SK-N-SH (cell line): ENCODE measurements at regions not wholly inside any gene's neighbourhood (a gene's known extent, or its start where the extent isn't known, plus 50 kb on each side); places are given as distances from the start of the nearest gene placed in this dataset.

Source experiments
- MAX ChIP-seq: IDR thresholded peaks from 2 replicates; pipeline ENCODE4 v1.4.0; 2012; ENCODE audit warnings: low read depth
- RCOR1 ChIP-seq: fragments of 150-350 bp; IDR thresholded peaks from 2 replicates; pipeline ENCODE4 v1.6.1; 2017; ENCODE audit warnings: antibody characterized with exemption, low read length
- TCF12 ChIP-seq: IDR thresholded peaks from 2 replicates; pipeline ENCODE4 v1.4.0; 2012
- TEAD4 ChIP-seq: IDR thresholded peaks from 2 replicates; pipeline ENCODE4 v1.4.0; 2012; ENCODE audit warnings: mild to moderate bottlenecking, borderline replicate concordance; ENCODE audit not compliant: insufficient read depth
- YY1 ChIP-seq: IDR thresholded peaks from 2 replicates; pipeline ENCODE4 v1.4.0; 2012; ENCODE audit warnings: low read depth, mild to moderate bottlenecking
- TF ChIP-seq, protein P1 (sequence below): fragments of 200-600 bp; sonication (generic); IDR thresholded peaks from 2 replicates; pipeline ENCODE4 v1.6.1; 2017; ENCODE audit warnings: antibody characterized with exemption, mild to moderate bottlenecking, moderate library complexity
- TF ChIP-seq, protein P2 (sequence below): IDR thresholded peaks from 2 replicates; pipeline ENCODE4 v1.6.1; 2012; ENCODE audit warnings: mild to moderate bottlenecking, low read depth, low read length, moderate library complexity

- TF ChIP-seq, protein P1, sequence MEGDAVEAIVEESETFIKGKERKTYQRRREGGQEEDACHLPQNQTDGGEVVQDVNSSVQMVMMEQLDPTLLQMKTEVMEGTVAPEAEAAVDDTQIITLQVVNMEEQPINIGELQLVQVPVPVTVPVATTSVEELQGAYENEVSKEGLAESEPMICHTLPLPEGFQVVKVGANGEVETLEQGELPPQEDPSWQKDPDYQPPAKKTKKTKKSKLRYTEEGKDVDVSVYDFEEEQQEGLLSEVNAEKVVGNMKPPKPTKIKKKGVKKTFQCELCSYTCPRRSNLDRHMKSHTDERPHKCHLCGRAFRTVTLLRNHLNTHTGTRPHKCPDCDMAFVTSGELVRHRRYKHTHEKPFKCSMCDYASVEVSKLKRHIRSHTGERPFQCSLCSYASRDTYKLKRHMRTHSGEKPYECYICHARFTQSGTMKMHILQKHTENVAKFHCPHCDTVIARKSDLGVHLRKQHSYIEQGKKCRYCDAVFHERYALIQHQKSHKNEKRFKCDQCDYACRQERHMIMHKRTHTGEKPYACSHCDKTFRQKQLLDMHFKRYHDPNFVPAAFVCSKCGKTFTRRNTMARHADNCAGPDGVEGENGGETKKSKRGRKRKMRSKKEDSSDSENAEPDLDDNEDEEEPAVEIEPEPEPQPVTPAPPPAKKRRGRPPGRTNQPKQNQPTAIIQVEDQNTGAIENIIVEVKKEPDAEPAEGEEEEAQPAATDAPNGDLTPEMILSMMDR, result no peak
- no peak for TF ChIP-seq YY1
- TF ChIP-seq MAX, result no peak
- TF ChIP-seq, protein P2, sequence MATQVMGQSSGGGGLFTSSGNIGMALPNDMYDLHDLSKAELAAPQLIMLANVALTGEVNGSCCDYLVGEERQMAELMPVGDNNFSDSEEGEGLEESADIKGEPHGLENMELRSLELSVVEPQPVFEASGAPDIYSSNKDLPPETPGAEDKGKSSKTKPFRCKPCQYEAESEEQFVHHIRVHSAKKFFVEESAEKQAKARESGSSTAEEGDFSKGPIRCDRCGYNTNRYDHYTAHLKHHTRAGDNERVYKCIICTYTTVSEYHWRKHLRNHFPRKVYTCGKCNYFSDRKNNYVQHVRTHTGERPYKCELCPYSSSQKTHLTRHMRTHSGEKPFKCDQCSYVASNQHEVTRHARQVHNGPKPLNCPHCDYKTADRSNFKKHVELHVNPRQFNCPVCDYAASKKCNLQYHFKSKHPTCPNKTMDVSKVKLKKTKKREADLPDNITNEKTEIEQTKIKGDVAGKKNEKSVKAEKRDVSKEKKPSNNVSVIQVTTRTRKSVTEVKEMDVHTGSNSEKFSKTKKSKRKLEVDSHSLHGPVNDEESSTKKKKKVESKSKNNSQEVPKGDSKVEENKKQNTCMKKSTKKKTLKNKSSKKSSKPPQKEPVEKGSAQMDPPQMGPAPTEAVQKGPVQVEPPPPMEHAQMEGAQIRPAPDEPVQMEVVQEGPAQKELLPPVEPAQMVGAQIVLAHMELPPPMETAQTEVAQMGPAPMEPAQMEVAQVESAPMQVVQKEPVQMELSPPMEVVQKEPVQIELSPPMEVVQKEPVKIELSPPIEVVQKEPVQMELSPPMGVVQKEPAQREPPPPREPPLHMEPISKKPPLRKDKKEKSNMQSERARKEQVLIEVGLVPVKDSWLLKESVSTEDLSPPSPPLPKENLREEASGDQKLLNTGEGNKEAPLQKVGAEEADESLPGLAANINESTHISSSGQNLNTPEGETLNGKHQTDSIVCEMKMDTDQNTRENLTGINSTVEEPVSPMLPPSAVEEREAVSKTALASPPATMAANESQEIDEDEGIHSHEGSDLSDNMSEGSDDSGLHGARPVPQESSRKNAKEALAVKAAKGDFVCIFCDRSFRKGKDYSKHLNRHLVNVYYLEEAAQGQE, result no peak
- TF ChIP-seq RCOR1, result no peak
- TF ChIP-seq TEAD4, result no peak
- no peak for TF ChIP-seq TCF12
Observed at GRCh38 chr9:107721705-107722245, 232.2 kb upstream of the KLF4 start.
